ENCODE measurements at regions not wholly inside any gene's neighbourhood (a gene's known extent, or its start where the extent isn't known, plus 50 kb on each side); places are given as distances from the start of the nearest gene placed in this dataset.

- DNase-seq (ENCODE audit: low spot score) (no peak), ATAC-seq (no peak)
- Mint-ChIP-seq H3K27me3 (no peaks in the 10 kb centered on the region), H3K4me3 (no peak overlapping the region), H3K36me3 (no peaks in the 10 kb centered on the region), H3K27ac (no peak overlapping the region), H3K4me1 (ENCODE audit: low read depth in 2 of 2) (peaks cover 13 to 21% of the 10 kb centered on the region in 2 donors), H3K9me3 (no peaks in the 10 kb centered on the region)
These were observed 53.3 kb upstream of the BMP2K start for GRCh38 chr4:78722878-78723277.

Measured in natural killer cell treated with Interleukin-12 subunit alpha and Interleukin-12 subunit beta and Interleukin-15 and Interleukin-18, amount 100 ng/mL, for 72 hours (primary cell).